ENCODE measurements at regions not wholly inside any gene's neighbourhood (a gene's known extent, or its start where the extent isn't known, plus 50 kb on each side); places are given as distances from the start of the nearest gene placed in this dataset.

GRCh38 chr18:40102903-40103302 lies 1852.1 kb upstream of the PIK3C3 start:
- FAIRE-seq (no peak), ATAC-seq (no peak), DNase-seq (ENCODE audit: low read depth, low spot score) (no peak)
- no peaks in the 10 kb centered on the region for H3K27me3 ChIP-seq (replicated peaks in 1 of 2; ENCODE audit: control insufficient read depth in 2 of 2, insufficient read depth in 2 of 2, low read length in 1 of 2)
- SMC1A ChIA-PET (ENCODE audit: uncharacterized antibody, unreplicated experiment), result no interaction called here
- H3K4me3 ChIP-seq, result no peak overlapping the region
- H3K4me1 ChIP-seq (ENCODE audit: control insufficient read depth, insufficient read depth, low read length), result no peaks in the 10 kb centered on the region
- POLR2A ChIA-PET, result no interaction called here
- BruUV-seq (replicated peaks), result no TSS peak
- H3K27ac ChIP-seq (ENCODE audit: control insufficient read depth, insufficient read depth), result no peak overlapping the region
- intact Hi-C loops (cut with micrococcal nuclease; ENCODE audit: unreplicated experiment) (no loop called here), in situ Hi-C loops (cut with MboI) (no loop called here)
- H3K9ac ChIP-seq (ENCODE audit: control insufficient read depth, insufficient read depth, low read length), result no peak overlapping the region
- no peaks in the 10 kb centered on the region for H3K9me3 ChIP-seq (replicated peaks; ENCODE audit: control insufficient read depth, insufficient read depth, low read length)
- RAD21 ChIA-PET (ENCODE audit: unreplicated experiment), result no interaction called here
- no peaks in the 10 kb centered on the region for H3K36me3 ChIP-seq (ENCODE audit: control insufficient read depth in 2 of 2, insufficient read depth in 2 of 2, low read length in 1 of 2)
- no peaks in the 10 kb centered on the region for H3K79me2 ChIP-seq (ENCODE audit: control insufficient read depth, insufficient read depth, low read length)
- CTCF ChIA-PET, result no interaction called here
- H2AFZ ChIP-seq (ENCODE audit: control insufficient read depth, low read depth, low read length), result no peak overlapping the region
- TF ChIP-seq RELB (IDR thresholded peaks at IDR 0.05; ENCODE audit: low read depth) (no peak), HSF1 (IDR thresholded peaks at IDR 0.05; ENCODE audit: low read depth, low read length) (no peak), POU2F2 (IDR thresholded peaks at IDR 0.05; ENCODE audit: borderline replicate concordance, low read depth, low read length) (no peak)
- H3K4me2 ChIP-seq (ENCODE audit: control insufficient read depth, insufficient read depth), result no peak overlapping the region
- H4K20me1 ChIP-seq (ENCODE audit: control insufficient read depth, insufficient read depth), result no peaks in the 10 kb centered on the region

- in situ Hi-C loops (cut with MboI), result no loop called here
- 74% methylated on average over 2 of the region's 2 CpGs for WGBS (ENCODE audit: insufficient coverage, insufficient replicate concordance, low lambda C conversion rate, missing lambda C conversion rate)
- Histone ChIP-seq H2AFZ (ENCODE audit: control insufficient read depth, low read depth, low read length) (no peak overlapping the region), H3K9me3 (replicated peaks; ENCODE audit: control insufficient read depth, insufficient read depth, low read length) (no peaks in the 10 kb centered on the region), H3K79me2 (ENCODE audit: control insufficient read depth, insufficient read depth, low read length) (no peaks in the 10 kb centered on the region), H3K4me3 (no peak overlapping the region), H3K9ac (ENCODE audit: control insufficient read depth, insufficient read depth, low read length) (no peak overlapping the region), H3K4me2 (ENCODE audit: control insufficient read depth, insufficient read depth) (no peak overlapping the region), H3K27me3 (replicated peaks in 1 of 2; ENCODE audit: control insufficient read depth in 2 of 2, insufficient read depth in 2 of 2, low read length in 1 of 2) (no peaks in the 10 kb centered on the region), H3K36me3 (ENCODE audit: control insufficient read depth in 2 of 2, insufficient read depth in 2 of 2, low read length in 1 of 2) (no peaks in the 10 kb centered on the region), H3K27ac (ENCODE audit: control insufficient read depth, insufficient read depth) (no peak overlapping the region), H4K20me1 (ENCODE audit: control insufficient read depth, insufficient read depth) (no peaks in the 10 kb centered on the region), H3K4me1 (ENCODE audit: control insufficient read depth, insufficient read depth, low read length) (no peaks in the 10 kb centered on the region)
- ChIA-PET SMC1A (ENCODE audit: uncharacterized antibody, unreplicated experiment) (interaction anchor here (0.7 to 2.4 kb wide), 4 partner anchors 9 to 63 kb away, joined by 3 to 9 read pairs (median 4); no protein-coding TSS in a partner anchor), POLR2A (no interaction called here), CTCF (interaction anchor here (0.6 kb wide), 1 partner anchor 1443 kb away, joined by 3 read pairs; no protein-coding TSS in a partner anchor), RAD21 (ENCODE audit: unreplicated experiment) (interaction anchor here (2.6 kb wide), 1 partner anchor 13 kb away, joined by 6 read pairs; no protein-coding TSS in a partner anchor)
- FAIRE-seq (no peak), DNase-seq (ENCODE audit: low read depth, low spot score) (no peak), ATAC-seq (no peak)
- no peak for TF ChIP-seq IKZF2 (IDR thresholded peaks at IDR 0.05)
- intact Hi-C loops (cut with micrococcal nuclease; ENCODE audit: unreplicated experiment), result no loop called here
- BruUV-seq (replicated peaks), result no TSS peak
These were observed 1855.4 kb upstream of the PIK3C3 start for GRCh38 chr18:40099641-40100040.

Measured in GM12878 (cell line).